CD4-positive, alpha-beta T cell (primary cell): ENCODE measurements at regions not wholly inside any gene's neighbourhood (a gene's known extent, or its start where the extent isn't known, plus 50 kb on each side); places are given as distances from the start of the nearest gene placed in this dataset.
"Not testable (repeated sequence)": the region's sequence is repeated elsewhere in the genome, so short reads cannot be mapped to it uniquely, and the experiment has no call there.

Source experiments
- ATAC-seq: fragments of 200-7000 bp; cut with Tn5 transposase; one replicate; pipeline ENCODE4 v1.10.0; 2022; ENCODE audit warnings: mild to moderate bottlenecking; ENCODE audit not compliant: poor library complexity
- CTCF ChIA-PET: fragments of 350-600 bp; sonication (Branson Sonifier 250); formaldehyde crosslinking; loops from one replicate; lab custom pipeline; 2021; ENCODE audit warnings: antibody characterized with exemption, inconsistent platforms; lab: Charles Lee
- POLR2A ChIA-PET: fragments of 350-600 bp; sonication (Branson Sonifier 250); formaldehyde crosslinking; loops from one replicate; lab custom pipeline; 2021; ENCODE audit warnings: antibody characterized with exemption, inconsistent platforms; lab: Charles Lee
- DNase-seq, 14 experiments: peaks; one replicate each; pipeline ENCODE4 v3.0.0-alpha.2; 2013 to 2020; ENCODE audit warnings: mixed read lengths in 2 of 14
- H3K27ac ChIP-seq, 2 donors: one replicate each; pipeline versions ENCODE4 v1.5.1 to v1.7.0; 2013; ENCODE audit warnings: low read length in 2 of 2, low read depth in 1 of 2, mild to moderate bottlenecking in 1 of 2
- H3K27me3 ChIP-seq, 2 experiments: 1 replicate in 1 of 2; 2 replicates in 1 of 2; pipeline versions ENCODE4 v1.6.1 to v1.7.0; 2013; ENCODE audit warnings: low read length in 2 of 2, control low read depth in 1 of 2, mild to moderate bottlenecking in 1 of 2, moderate library complexity in 1 of 2; ENCODE audit not compliant: insufficient read depth in 2 of 2, control insufficient read depth in 1 of 2
- H3K36me3 ChIP-seq: one replicate; pipeline ENCODE4 v1.6.1; 2013; ENCODE audit warnings: low read length, control low read depth; ENCODE audit not compliant: insufficient read depth
- H3K4me1 ChIP-seq: one replicate; pipeline ENCODE4 v1.6.1; 2013; ENCODE audit warnings: low read length, control low read depth; ENCODE audit not compliant: insufficient read depth
- H3K4me3 ChIP-seq: one replicate; pipeline ENCODE4 v1.5.1; 2013; ENCODE audit warnings: mild to moderate bottlenecking, low read length, moderate library complexity
- H3K9me3 ChIP-seq, 2 experiments: 1 replicate in 1 of 2; 2 replicates in 1 of 2; pipeline versions ENCODE4 v1.6.1 to v1.7.0; 2013; ENCODE audit warnings: low read length in 2 of 2, mild to moderate bottlenecking in 2 of 2, control low read depth in 1 of 2, moderate library complexity in 1 of 2; ENCODE audit not compliant: control insufficient read depth in 1 of 2, insufficient read depth in 1 of 2
- H3K27ac Mint-ChIP-seq: one replicate; pipeline ENCODE4 v1.8.0; 2020; ENCODE audit warnings: mixed read lengths
- H3K27me3 Mint-ChIP-seq: one replicate; pipeline ENCODE4 v1.8.0; 2021; ENCODE audit warnings: mixed read lengths
- H3K36me3 Mint-ChIP-seq: one replicate; pipeline ENCODE4 v1.8.0; 2021; ENCODE audit warnings: low read depth, mixed read lengths
- H3K4me1 Mint-ChIP-seq: one replicate; pipeline ENCODE4 v1.8.0; 2021; ENCODE audit warnings: low read depth, mixed read lengths
- H3K4me3 Mint-ChIP-seq: one replicate; pipeline ENCODE4 v1.8.0; 2020; ENCODE audit warnings: mild to moderate bottlenecking, mixed read lengths
- H3K9me3 Mint-ChIP-seq: one replicate; pipeline ENCODE4 v1.8.0; 2020; ENCODE audit warnings: mixed read lengths
- CTCF ChIP-seq: fragments of 200-600 bp; IDR thresholded peaks from one replicate; pipeline ENCODE4 v1.8.0; 2022; ENCODE audit warnings: antibody characterized with exemption, mild to moderate bottlenecking
- intact Hi-C, 2 experiments: fragments of 100-400 bp; cut with DNase I in 1 of 2; cut with micrococcal nuclease in 1 of 2; formaldehyde crosslinking; loops; one replicate each; pipeline versions ENCODE4 v1.15.1 to v1.9.0; 2023 to 2025; cut with DNase I, micrococcal nuclease

- H3K4me3 Mint-ChIP-seq, H3K27me3 ChIP-seq, DNase-seq, H3K27ac ChIP-seq, H3K27me3 Mint-ChIP-seq, intact Hi-C loops, H3K9me3 ChIP-seq, H3K36me3 Mint-ChIP-seq, H3K4me1 ChIP-seq, ATAC-seq, H3K4me1 Mint-ChIP-seq, H3K4me3 ChIP-seq, CTCF ChIA-PET, POLR2A ChIA-PET, H3K36me3 ChIP-seq, H3K9me3 Mint-ChIP-seq, H3K27ac Mint-ChIP-seq: not testable (repeated sequence)
Observed at GRCh38 chr9:95391271-95391670, 73.8 kb upstream of the FANCC start.

- Histone ChIP-seq H3K27me3 (no peaks in the 10 kb centered on the region), H3K4me1 (no peaks in the 10 kb centered on the region), H3K27ac (no peak overlapping the region), H3K4me3 (no peak overlapping the region), H3K36me3 (no peaks in the 10 kb centered on the region), H3K9me3 (no peaks in the 10 kb centered on the region)
- Mint-ChIP-seq H3K36me3 (no peaks in the 10 kb centered on the region), H3K4me3 (no peak overlapping the region), H3K4me1 (no peaks in the 10 kb centered on the region), H3K27ac (no peak overlapping the region), H3K9me3 (no peaks in the 10 kb centered on the region), H3K27me3 (peaks cover 14% of the 10 kb centered on the region)
- no peak for TF ChIP-seq CTCF
- POLR2A ChIA-PET, result no interaction called here
- CTCF ChIA-PET, result no interaction called here
- intact Hi-C loops, result no loop called here
- ATAC-seq, result no peak
- DNase-seq, result no peak
Observed at GRCh38 chr9:95389373-95389772, 71.9 kb upstream of the FANCC start.

- TF ChIP-seq CTCF, result no peak
Observed at GRCh38 chr9:95386843-95387242, 69.3 kb upstream of the FANCC start.

DNA sequence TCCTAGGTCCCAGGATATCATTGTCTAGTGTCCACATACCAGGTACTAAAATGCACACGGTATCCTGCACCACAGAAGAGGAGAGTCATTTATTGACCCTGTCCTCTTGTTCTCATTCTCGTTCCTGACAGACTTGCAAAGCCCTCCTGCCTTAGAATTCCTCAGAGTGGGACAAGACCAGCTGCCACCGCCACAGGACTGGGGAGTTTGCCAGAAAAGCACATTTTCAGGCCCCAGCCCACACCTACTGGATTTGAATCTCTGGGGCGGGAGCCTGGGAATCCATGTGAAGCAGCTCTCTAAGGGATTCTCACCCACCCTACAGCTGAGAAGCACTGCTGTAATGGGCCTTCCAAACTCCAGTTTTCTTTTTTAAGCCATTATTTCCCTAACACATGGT, 68.0 kb upstream of the FANCC start:
- CTCF ChIA-PET, result no interaction called here
- H3K27me3 Mint-ChIP-seq, result peaks cover 36% of the 10 kb centered on the region

More at GRCh38 chr9:95386843-95387242, 69.3 kb upstream of the FANCC start:
- H3K4me1 Mint-ChIP-seq, result no peaks in the 10 kb centered on the region
- DNase-seq, result no peak
- POLR2A ChIA-PET, result no interaction called here
- Histone ChIP-seq H3K36me3 (no peaks in the 10 kb centered on the region), H3K27me3 (peaks cover 9 to 14% of the 10 kb centered on the region in 2 experiments), H3K9me3 (no peaks in the 10 kb centered on the region), H3K4me1 (no peaks in the 10 kb centered on the region), H3K4me3 (no peak overlapping the region), H3K27ac (no peak overlapping the region)
- peaks cover 22% of the 10 kb centered on the region for H3K27me3 Mint-ChIP-seq
- no peak for ATAC-seq
- CTCF ChIA-PET, result no interaction called here
- H3K27ac Mint-ChIP-seq, result no peak overlapping the region
- H3K4me3 Mint-ChIP-seq, result no peak overlapping the region
- H3K9me3 Mint-ChIP-seq, result no peaks in the 10 kb centered on the region
- intact Hi-C loops, result no loop called here
- H3K36me3 Mint-ChIP-seq, result no peaks in the 10 kb centered on the region

More for the DNA sequence above, 68.0 kb upstream of the FANCC start:
- Mint-ChIP-seq H3K27ac (no peak overlapping the region), H3K9me3 (no peaks in the 10 kb centered on the region), H3K4me1 (no peaks in the 10 kb centered on the region), H3K36me3 (no peaks in the 10 kb centered on the region), H3K4me3 (no peak overlapping the region)
- TF ChIP-seq CTCF, result no peak
- Histone ChIP-seq H3K4me1 (no peaks in the 10 kb centered on the region), H3K27me3 (peaks cover 12 to 17% of the 10 kb centered on the region in 2 experiments), H3K9me3 (no peaks in the 10 kb centered on the region), H3K36me3 (no peaks in the 10 kb centered on the region), H3K27ac (no peak overlapping the region), H3K4me3 (no peak overlapping the region)
- no peak for DNase-seq
- POLR2A ChIA-PET, result no interaction called here
- no peak for ATAC-seq
- intact Hi-C loops, result no loop called here
